ENCODE measurements at regions not wholly inside any gene's neighbourhood (a gene's known extent, or its start where the extent isn't known, plus 50 kb on each side); places are given as distances from the start of the nearest gene placed in this dataset.

- no peak for TF ChIP-seq CTCF (IDR thresholded peaks at IDR 0.05)
- no peaks in the 10 kb centered on the region for H3K27me3 ChIP-seq (replicated peaks; ENCODE audit: insufficient read depth)
- no peak overlapping the region for H3K27ac ChIP-seq
- no peak for DNase-seq (ENCODE audit: low spot score)
- no peaks in the 10 kb centered on the region for H3K4me1 ChIP-seq (ENCODE audit: control insufficient read depth in 1 of 2, low read depth in 2 of 2)
- no peaks in the 10 kb centered on the region for H3K36me3 ChIP-seq
- ATAC-seq (ENCODE audit: insufficient number of reproducible peaks, low FRiP score, low read depth): no peak
- H3K4me3 ChIP-seq: no peak overlapping the region
- no peaks in the 10 kb centered on the region for H3K9me3 ChIP-seq
These were observed 455.5 kb downstream of the EIPR1 start for GRCh38 chr2:2922156-2922555.

GRCh38 chr2:2921011-2921720, 456.5 kb downstream of the EIPR1 start:
- no peaks in the 10 kb centered on the region for H3K36me3 ChIP-seq
- no peak for ATAC-seq (ENCODE audit: insufficient number of reproducible peaks, low FRiP score, low read depth)
- no peak for DNase-seq (ENCODE audit: low spot score)
- H3K27me3 ChIP-seq (replicated peaks; ENCODE audit: insufficient read depth): no peaks in the 10 kb centered on the region
- TF ChIP-seq CTCF (IDR thresholded peaks at IDR 0.05): no peak
- H3K9me3 ChIP-seq: no peaks in the 10 kb centered on the region
- H3K27ac ChIP-seq: no peak overlapping the region
- no peaks in the 10 kb centered on the region for H3K4me1 ChIP-seq (ENCODE audit: control insufficient read depth in 1 of 2, low read depth in 2 of 2)
- H3K4me3 ChIP-seq: no peak overlapping the region

GRCh38 chr2:2919574-2920365, 457.8 kb downstream of the EIPR1 start:
- DNase-seq (ENCODE audit: low spot score) (no peak), ATAC-seq (ENCODE audit: insufficient number of reproducible peaks, low FRiP score, low read depth) (no peak)
- Histone ChIP-seq H3K36me3 (no peaks in the 10 kb centered on the region), H3K27ac (no peak overlapping the region), H3K27me3 (replicated peaks; ENCODE audit: insufficient read depth) (no peaks in the 10 kb centered on the region), H3K4me1 (ENCODE audit: control insufficient read depth in 1 of 2, low read depth in 2 of 2) (no peaks in the 10 kb centered on the region), H3K9me3 (no peaks in the 10 kb centered on the region), H3K4me3 (no peak overlapping the region)
- TF ChIP-seq CTCF (IDR thresholded peaks at IDR 0.05): no peak

GRCh38 chr2:2919026-2919425, 458.6 kb downstream of the EIPR1 start:
- H3K27me3 ChIP-seq (replicated peaks; ENCODE audit: insufficient read depth): no peaks in the 10 kb centered on the region
- H3K27ac ChIP-seq: no peak overlapping the region
- ATAC-seq (ENCODE audit: insufficient number of reproducible peaks, low FRiP score, low read depth): no peak
- no peaks in the 10 kb centered on the region for H3K36me3 ChIP-seq
- no peaks in the 10 kb centered on the region for H3K9me3 ChIP-seq
- no peaks in the 10 kb centered on the region for H3K4me1 ChIP-seq (ENCODE audit: control insufficient read depth in 1 of 2, low read depth in 2 of 2)
- TF ChIP-seq CTCF (IDR thresholded peaks at IDR 0.05): no peak
- no peak for DNase-seq (ENCODE audit: low spot score)
- H3K4me3 ChIP-seq: no peak overlapping the region

- H3K27ac ChIP-seq: no peak overlapping the region
- H3K9me3 ChIP-seq: no peaks in the 10 kb centered on the region
- H3K4me1 ChIP-seq (ENCODE audit: control insufficient read depth in 1 of 2, low read depth in 2 of 2): no peaks in the 10 kb centered on the region
- no peak for DNase-seq (ENCODE audit: low spot score)
- no peaks in the 10 kb centered on the region for H3K27me3 ChIP-seq (replicated peaks; ENCODE audit: insufficient read depth)
- no peak for ATAC-seq (ENCODE audit: insufficient number of reproducible peaks, low FRiP score, low read depth)
- no peak for TF ChIP-seq CTCF (IDR thresholded peaks at IDR 0.05)
- H3K36me3 ChIP-seq: no peaks in the 10 kb centered on the region
- no peak overlapping the region for H3K4me3 ChIP-seq
These were observed 461.0 kb downstream of the EIPR1 start for GRCh38 chr2:2916621-2917020.
